HCT116 (cell line): ENCODE measurements at regions not wholly inside any gene's neighbourhood (a gene's known extent, or its start where the extent isn't known, plus 50 kb on each side); places are given as distances from the start of the nearest gene placed in this dataset.

Source experiments
- CEBPB ChIP-seq: IDR thresholded peaks from 2 replicates; pipeline ENCODE4 v1.6.1; 2012; ENCODE audit warnings: low read depth
- FOSL1 ChIP-seq: IDR thresholded peaks from 2 replicates; pipeline ENCODE4 v1.6.1; 2012; ENCODE audit warnings: low read depth
- TF ChIP-seq, protein P1 (sequence below), 3 experiments: fragments of 200-600 bp in 1 of 3; sonication (generic) in 1 of 3; IDR thresholded peaks in 2 of 3; conservative IDR thresholded peaks in 1 of 3; 2 replicates each; pipeline ENCODE4 v1.5.1; 2012 to 2017; ENCODE audit warnings: low read depth in 2 of 3, low read length in 2 of 3, antibody characterized with exemption in 1 of 3, borderline replicate concordance in 1 of 3, control low read depth in 1 of 3, mild to moderate bottlenecking in 1 of 3, mixed read lengths in 1 of 3, mixed run types in 1 of 3, moderate library complexity in 1 of 3; ENCODE audit not compliant: insufficient read depth in 1 of 3

- no peak for TF ChIP-seq CEBPB
- TF ChIP-seq, protein P1, sequence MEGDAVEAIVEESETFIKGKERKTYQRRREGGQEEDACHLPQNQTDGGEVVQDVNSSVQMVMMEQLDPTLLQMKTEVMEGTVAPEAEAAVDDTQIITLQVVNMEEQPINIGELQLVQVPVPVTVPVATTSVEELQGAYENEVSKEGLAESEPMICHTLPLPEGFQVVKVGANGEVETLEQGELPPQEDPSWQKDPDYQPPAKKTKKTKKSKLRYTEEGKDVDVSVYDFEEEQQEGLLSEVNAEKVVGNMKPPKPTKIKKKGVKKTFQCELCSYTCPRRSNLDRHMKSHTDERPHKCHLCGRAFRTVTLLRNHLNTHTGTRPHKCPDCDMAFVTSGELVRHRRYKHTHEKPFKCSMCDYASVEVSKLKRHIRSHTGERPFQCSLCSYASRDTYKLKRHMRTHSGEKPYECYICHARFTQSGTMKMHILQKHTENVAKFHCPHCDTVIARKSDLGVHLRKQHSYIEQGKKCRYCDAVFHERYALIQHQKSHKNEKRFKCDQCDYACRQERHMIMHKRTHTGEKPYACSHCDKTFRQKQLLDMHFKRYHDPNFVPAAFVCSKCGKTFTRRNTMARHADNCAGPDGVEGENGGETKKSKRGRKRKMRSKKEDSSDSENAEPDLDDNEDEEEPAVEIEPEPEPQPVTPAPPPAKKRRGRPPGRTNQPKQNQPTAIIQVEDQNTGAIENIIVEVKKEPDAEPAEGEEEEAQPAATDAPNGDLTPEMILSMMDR (IDR thresholded peaks at IDR 0.05 in 2 of 3, conservative IDR thresholded peaks at IDR 0.05 in 1 of 3; ENCODE audit: borderline replicate concordance in 1 of 3, insufficient read depth in 1 of 3, low read depth in 2 of 3, low read length in 2 of 3) = no peak
- no peak for TF ChIP-seq FOSL1
These were observed 121.1 kb upstream of the SMIM23 start for GRCh38 chr5:171664489-171664888.
